SU-DHL-6 (cell line): ENCODE measurements at regions not wholly inside any gene's neighbourhood (a gene's known extent, or its start where the extent isn't known, plus 50 kb on each side); places are given as distances from the start of the nearest gene placed in this dataset.

Experiments used
- H2AFZ ChIP-seq: fragments of 200-600 bp; sonication (generic); 2 replicates; pipeline ENCODE4 v1.6.1; 2014; ENCODE audit warnings: low read depth, mild to moderate bottlenecking, moderate library complexity, mixed read lengths, antibody characterized with exemption, low read length; ENCODE audit not compliant: severe bottlenecking
- H3F3A ChIP-seq: fragments of 200-600 bp; shearing (Covaris generic); 2 replicates; pipeline ENCODE4 v1.6.0; 2016; ENCODE audit warnings: antibody characterized with exemption, mild to moderate bottlenecking; ENCODE audit not compliant: insufficient read depth
- H3K27ac ChIP-seq: fragments of 200-600 bp; sonication (generic); 2 replicates; pipeline ENCODE4 v1.5.1; 2016; ENCODE audit warnings: low read depth, mild to moderate bottlenecking, low read length, moderate library complexity, mixed read lengths
- H3K27me3 ChIP-seq: fragments of 200-600 bp; sonication (generic), shearing (Covaris generic); 2 replicates; pipeline ENCODE4 v1.6.0; 2014; ENCODE audit warnings: mild to moderate bottlenecking, low read length
- H3K36me3 ChIP-seq: fragments of 200-600 bp; sonication (generic); 2 replicates; pipeline ENCODE4 v1.6.1; 2014; ENCODE audit warnings: mild to moderate bottlenecking, low read length, mixed read lengths
- H3K4me2 ChIP-seq: fragments of 300-600, 200-600 bp; shearing (Covaris generic), sonication (generic); 2 replicates; pipeline ENCODE4 v1.6.0; 2014; ENCODE audit warnings: low read length, low read depth, mild to moderate bottlenecking; ENCODE audit not compliant: poor library complexity, severe bottlenecking
- H3K4me3 ChIP-seq: fragments of 200-600 bp; sonication (generic); 2 replicates; pipeline ENCODE4 v1.5.1; 2014; ENCODE audit warnings: antibody characterized with exemption, low read length, mild to moderate bottlenecking, mixed read lengths; ENCODE audit not compliant: insufficient read depth, poor library complexity, severe bottlenecking
- H3K79me2 ChIP-seq: fragments of 200-600 bp; sonication (generic); 2 replicates; pipeline ENCODE4 v1.6.1; 2014; ENCODE audit warnings: mild to moderate bottlenecking, low read length, moderate library complexity; ENCODE audit not compliant: insufficient read depth
- H3K9ac ChIP-seq: fragments of 200-600 bp; sonication (generic); 2 replicates; pipeline ENCODE4 v1.7.0; 2014; ENCODE audit warnings: mild to moderate bottlenecking, low read length
- H3K9me2 ChIP-seq: fragments of 200-600 bp; sonication (generic); replicated peaks from 2 replicates; pipeline ENCODE4 v1.6.1; 2014; ENCODE audit warnings: low read length; ENCODE audit not compliant: insufficient read depth
- H3K9me3 ChIP-seq: fragments of 200-600 bp; sonication (generic); 2 replicates; pipeline ENCODE4 v1.6.1; 2014; ENCODE audit warnings: low read length, mixed read lengths; ENCODE audit not compliant: insufficient read depth
- H4K20me1 ChIP-seq: fragments of 200-600 bp; sonication (generic); 2 replicates; pipeline ENCODE4 v1.6.1; 2014; ENCODE audit warnings: low read depth, mild to moderate bottlenecking, antibody characterized with exemption, low read length, moderate library complexity, mixed read lengths
- EZH2phosphoT487 ChIP-seq: fragments of 200-600 bp; sonication (generic), shearing (Covaris generic); conservative IDR thresholded peaks from 2 replicates; pipeline ENCODE4 v1.6.1; 2018; ENCODE audit warnings: mild to moderate bottlenecking, antibody characterized with exemption, low read length, moderate library complexity, mixed read lengths
- TF ChIP-seq, protein P1 (sequence below): fragments of 200-600 bp; sonication (generic); IDR thresholded peaks from one replicate; pipeline ENCODE4 v1.5.1; 2017; ENCODE audit warnings: antibody characterized with exemption, mild to moderate bottlenecking, low read length, moderate library complexity; ENCODE audit not compliant: insufficient read depth, poor library complexity, severe bottlenecking

DNA sequence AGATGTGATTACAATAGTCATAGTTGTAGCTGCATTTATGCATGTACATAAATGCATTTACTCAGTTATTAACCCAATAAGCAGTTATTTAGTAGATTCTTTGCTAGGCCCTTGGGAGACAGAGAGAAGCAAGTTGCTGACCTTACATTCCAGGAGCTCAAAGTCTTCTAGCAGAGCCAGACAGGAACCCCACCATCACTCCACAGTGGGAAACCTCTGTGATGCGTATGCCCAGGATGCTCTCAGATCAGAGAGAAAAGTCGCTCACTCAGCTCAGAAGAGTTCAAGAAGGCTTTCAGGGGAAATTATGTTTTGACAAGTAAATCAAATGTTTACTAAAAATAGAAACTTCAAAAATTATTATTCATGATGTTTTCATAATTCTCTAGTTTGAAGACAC, 146.3 kb upstream of the EXOC2 start:
- Histone ChIP-seq H3K27me3 (peaks cover 4% of the 10 kb centered on the region; the same call in 1 of the 2 replicates), H2AFZ (no peak overlapping the region), H3K9ac (no peak overlapping the region), H3K9me3 (no peaks in the 10 kb centered on the region), H3K9me2 (no peaks in the 10 kb centered on the region), H3K36me3 (no peaks in the 10 kb centered on the region), H4K20me1 (no peaks in the 10 kb centered on the region), H3K4me3 (no peak overlapping the region), H3K27ac (no peak overlapping the region), H3K4me2 (no peak overlapping the region), H3F3A (no peaks in the 10 kb centered on the region), H3K79me2 (no peaks in the 10 kb centered on the region)
- TF ChIP-seq, protein P1, sequence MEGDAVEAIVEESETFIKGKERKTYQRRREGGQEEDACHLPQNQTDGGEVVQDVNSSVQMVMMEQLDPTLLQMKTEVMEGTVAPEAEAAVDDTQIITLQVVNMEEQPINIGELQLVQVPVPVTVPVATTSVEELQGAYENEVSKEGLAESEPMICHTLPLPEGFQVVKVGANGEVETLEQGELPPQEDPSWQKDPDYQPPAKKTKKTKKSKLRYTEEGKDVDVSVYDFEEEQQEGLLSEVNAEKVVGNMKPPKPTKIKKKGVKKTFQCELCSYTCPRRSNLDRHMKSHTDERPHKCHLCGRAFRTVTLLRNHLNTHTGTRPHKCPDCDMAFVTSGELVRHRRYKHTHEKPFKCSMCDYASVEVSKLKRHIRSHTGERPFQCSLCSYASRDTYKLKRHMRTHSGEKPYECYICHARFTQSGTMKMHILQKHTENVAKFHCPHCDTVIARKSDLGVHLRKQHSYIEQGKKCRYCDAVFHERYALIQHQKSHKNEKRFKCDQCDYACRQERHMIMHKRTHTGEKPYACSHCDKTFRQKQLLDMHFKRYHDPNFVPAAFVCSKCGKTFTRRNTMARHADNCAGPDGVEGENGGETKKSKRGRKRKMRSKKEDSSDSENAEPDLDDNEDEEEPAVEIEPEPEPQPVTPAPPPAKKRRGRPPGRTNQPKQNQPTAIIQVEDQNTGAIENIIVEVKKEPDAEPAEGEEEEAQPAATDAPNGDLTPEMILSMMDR: no peak
- TF ChIP-seq EZH2phosphoT487: no peak

DNA sequence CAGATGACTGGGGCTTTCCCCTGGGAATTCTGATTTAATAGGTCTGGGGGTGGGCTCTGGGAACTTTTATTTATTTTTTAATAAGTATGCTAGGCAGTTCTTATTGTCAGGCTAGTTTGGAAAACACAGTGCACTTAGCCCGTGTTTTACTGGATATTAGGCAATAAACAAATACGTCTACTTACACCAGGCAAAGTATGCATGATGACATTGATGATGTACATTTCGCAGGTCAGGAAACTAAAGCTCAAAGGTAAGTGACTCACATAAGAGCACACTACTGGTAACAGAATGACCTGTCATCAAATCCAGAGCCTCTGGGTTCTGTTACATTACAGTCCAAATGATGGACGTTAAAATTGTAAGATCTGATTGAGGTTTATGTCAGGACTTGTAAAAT, 144.4 kb upstream of the EXOC2 start:
- H3K4me2 ChIP-seq: no peak overlapping the region
- H3K36me3 ChIP-seq: no peaks in the 10 kb centered on the region
- no peaks in the 10 kb centered on the region for H3K9me3 ChIP-seq
- H3K9me2 ChIP-seq: no peaks in the 10 kb centered on the region
- H3F3A ChIP-seq: no peaks in the 10 kb centered on the region
- H4K20me1 ChIP-seq: no peaks in the 10 kb centered on the region
- TF ChIP-seq, protein P1: no peak
- no peak for TF ChIP-seq EZH2phosphoT487
- peaks cover 4% of the 10 kb centered on the region; the same call in 1 of the 2 replicates for H3K27me3 ChIP-seq
- H2AFZ ChIP-seq: no peak overlapping the region
- H3K27ac ChIP-seq: no peak overlapping the region
- no peaks in the 10 kb centered on the region for H3K79me2 ChIP-seq
- H3K4me3 ChIP-seq: no peak overlapping the region
- no peak overlapping the region for H3K9ac ChIP-seq

DNA sequence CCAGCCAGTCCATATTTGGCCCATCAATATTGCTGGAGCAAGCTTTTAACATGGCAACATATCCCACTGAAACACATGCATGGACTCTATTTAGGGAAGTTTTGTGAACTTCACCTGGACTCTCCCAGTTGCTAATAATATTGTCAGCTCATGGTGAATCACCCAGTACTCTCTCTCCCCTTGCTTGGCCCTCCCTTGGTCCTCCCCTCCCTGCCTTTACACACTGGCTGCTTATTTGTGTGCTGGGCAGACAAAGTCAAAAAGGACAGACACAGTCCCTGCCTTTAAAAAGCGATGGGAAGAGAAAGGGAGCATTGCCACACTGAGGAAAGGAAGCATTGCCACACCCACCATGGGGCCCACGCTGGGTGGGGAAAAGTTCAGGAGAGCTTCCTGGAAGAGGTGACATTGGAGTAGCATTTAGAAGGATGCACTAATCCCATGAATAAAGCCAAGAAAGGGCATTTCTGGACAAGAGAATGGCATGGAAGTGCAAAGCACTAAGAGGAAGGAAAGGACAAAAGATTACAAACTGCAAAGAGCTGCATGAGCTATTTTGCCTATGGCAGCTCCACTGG, 143.4 kb upstream of the EXOC2 start:
- H3K36me3 ChIP-seq: no peaks in the 10 kb centered on the region
- no peaks in the 10 kb centered on the region for H3K79me2 ChIP-seq
- H3K9me2 ChIP-seq: no peaks in the 10 kb centered on the region
- H3K4me2 ChIP-seq: no peak overlapping the region
- no peaks in the 10 kb centered on the region for H4K20me1 ChIP-seq
- no peak for TF ChIP-seq EZH2phosphoT487
- TF ChIP-seq, protein P1: no peak
- H3F3A ChIP-seq: no peaks in the 10 kb centered on the region
- peaks cover 4% of the 10 kb centered on the region; the same call in 1 of the 2 replicates for H3K27me3 ChIP-seq
- no peaks in the 10 kb centered on the region for H3K9me3 ChIP-seq
- no peak overlapping the region for H3K9ac ChIP-seq
- H3K27ac ChIP-seq: no peak overlapping the region
- no peak overlapping the region for H3K4me3 ChIP-seq
- no peak overlapping the region for H2AFZ ChIP-seq
